Mammary epithelial cell (primary cell): ENCODE measurements at regions not wholly inside any gene's neighbourhood (a gene's known extent, or its start where the extent isn't known, plus 50 kb on each side); places are given as distances from the start of the nearest gene placed in this dataset.

Source experiments
- EZH2 ChIP-seq: IDR thresholded peaks from 2 replicates; pipeline ENCODE4 v1.6.1; 2012; ENCODE audit warnings: low read length, inconsistent platforms, borderline replicate concordance
- TF ChIP-seq, protein P1 (sequence below), 2 donors: IDR thresholded peaks in 1 of 2; conservative IDR thresholded peaks in 1 of 2; 2 replicates each; pipeline ENCODE4 v1.5.1; 2011 to 2012; ENCODE audit warnings: inconsistent platforms in 2 of 2, low read length in 2 of 2, mild to moderate bottlenecking in 2 of 2, control low read depth in 1 of 2, low read depth in 1 of 2; ENCODE audit not compliant: insufficient read depth in 1 of 2; ENCODE audit errors: extremely low read depth in 1 of 2

DNA sequence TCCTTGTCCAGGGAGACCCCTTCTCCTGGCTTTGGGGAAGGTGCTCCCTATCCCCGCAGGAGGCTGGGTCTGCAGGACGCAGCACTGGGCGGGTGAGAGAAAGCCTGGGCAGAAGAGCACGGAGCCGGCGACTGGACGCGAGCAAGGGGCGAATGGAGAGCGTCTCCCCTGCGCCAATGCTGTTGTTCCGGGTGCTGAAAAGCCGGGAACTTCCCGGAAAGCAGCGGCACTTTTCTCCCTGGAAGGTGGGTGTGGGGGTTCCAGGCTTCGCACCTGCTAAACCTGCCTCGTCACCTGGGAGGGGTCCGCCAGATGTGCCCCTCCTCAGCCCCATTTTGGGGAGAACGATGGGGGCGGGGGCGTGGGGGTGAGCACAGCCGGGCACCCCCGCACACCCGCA, 417.1 kb upstream of the TMTC1 start:
- TF ChIP-seq, protein P1, sequence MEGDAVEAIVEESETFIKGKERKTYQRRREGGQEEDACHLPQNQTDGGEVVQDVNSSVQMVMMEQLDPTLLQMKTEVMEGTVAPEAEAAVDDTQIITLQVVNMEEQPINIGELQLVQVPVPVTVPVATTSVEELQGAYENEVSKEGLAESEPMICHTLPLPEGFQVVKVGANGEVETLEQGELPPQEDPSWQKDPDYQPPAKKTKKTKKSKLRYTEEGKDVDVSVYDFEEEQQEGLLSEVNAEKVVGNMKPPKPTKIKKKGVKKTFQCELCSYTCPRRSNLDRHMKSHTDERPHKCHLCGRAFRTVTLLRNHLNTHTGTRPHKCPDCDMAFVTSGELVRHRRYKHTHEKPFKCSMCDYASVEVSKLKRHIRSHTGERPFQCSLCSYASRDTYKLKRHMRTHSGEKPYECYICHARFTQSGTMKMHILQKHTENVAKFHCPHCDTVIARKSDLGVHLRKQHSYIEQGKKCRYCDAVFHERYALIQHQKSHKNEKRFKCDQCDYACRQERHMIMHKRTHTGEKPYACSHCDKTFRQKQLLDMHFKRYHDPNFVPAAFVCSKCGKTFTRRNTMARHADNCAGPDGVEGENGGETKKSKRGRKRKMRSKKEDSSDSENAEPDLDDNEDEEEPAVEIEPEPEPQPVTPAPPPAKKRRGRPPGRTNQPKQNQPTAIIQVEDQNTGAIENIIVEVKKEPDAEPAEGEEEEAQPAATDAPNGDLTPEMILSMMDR (conservative IDR thresholded peaks at IDR 0.05 in 1 of 2, IDR thresholded peaks at IDR 0.05 in 1 of 2; ENCODE audit: extremely low read depth in 1 of 2, insufficient read depth in 1 of 2, low read depth in 1 of 2, low read length in 2 of 2), result no peak
- TF ChIP-seq EZH2, result no peak
